ENCODE measurements at regions not wholly inside any gene's neighbourhood (a gene's known extent, or its start where the extent isn't known, plus 50 kb on each side); places are given as distances from the start of the nearest gene placed in this dataset.

GRCh38 chr1:201702936-201703335 is 126.0 kb upstream of the IPO9 start:
- DNase-seq: peak; percentile 82
- H3K27ac ChIP-seq (ENCODE audit: low read depth in 2 of 2, low read length in 1 of 2): peak overlapping the region; percentile 77 to 98
- ChIA-PET POLR2A (interaction anchor here (0.5 to 1.2 kb wide), 2 partner anchors 53 to 141 kb away, joined by 4 to 6 read pairs; no protein-coding TSS in a partner anchor), CTCF (interaction anchor here (0.5 to 35.0 kb wide), 23 partner anchors 9 to 190 kb away, joined by 3 to 827 read pairs (median 10); partner anchors contain the start of genes IPO9 and NAV1)
- no peak overlapping the region for H3K4me3 ChIP-seq (ENCODE audit: low read depth in 2 of 2, low read length in 1 of 2)
- H3K27me3 ChIP-seq (ENCODE audit: insufficient read depth): no peaks in the 10 kb centered on the region
- H3K4me2 ChIP-seq: peak overlapping the region; percentile 57; the same call in 1 of the 2 replicates
- peaks cover 3 to 36% of the 10 kb centered on the region in 2 experiments for H3K36me3 ChIP-seq (replicated peaks in 1 of 2; ENCODE audit: control insufficient read depth in 1 of 2, insufficient read depth in 2 of 2, low read length in 1 of 2)
- TF ChIP-seq GABPA (IDR thresholded peaks at IDR 0.05; ENCODE audit: low read depth) (no peak), JUND (IDR thresholded peaks at IDR 0.05) (no peak), NRF1 (IDR thresholded peaks at IDR 0.05; ENCODE audit: low read depth, low read length) (no peak), EZH2phosphoT487 (IDR thresholded peaks at IDR 0.05; ENCODE audit: borderline replicate concordance, low read depth) (no peak), SIN3A (IDR thresholded peaks at IDR 0.05; ENCODE audit: borderline replicate concordance, low read depth, low read length) (no peak), RCOR1 (IDR thresholded peaks at IDR 0.05; ENCODE audit: low read length) (peak; percentile 47; the same call in 1 of the 2 replicates), YY1 (IDR thresholded peaks at IDR 0.05; ENCODE audit: low read depth) (no peak), SMC3 (IDR thresholded peaks at IDR 0.05; ENCODE audit: low read depth, low read length) (no peak), ELF1 (IDR thresholded peaks at IDR 0.05) (no peak), PBX3 (IDR thresholded peaks at IDR 0.05) (no peak), POLR2AphosphoS5 (IDR thresholded peaks at IDR 0.05; ENCODE audit: low read depth, low read length) (no peak), NFIC (IDR thresholded peaks at IDR 0.05; ENCODE audit: borderline replicate concordance) (no peak), EP300 (IDR thresholded peaks at IDR 0.05; ENCODE audit: borderline replicate concordance in 1 of 2, low read depth in 1 of 2, low read length in 1 of 2) (peak in 1 of 2 experiments; percentile 40; a peak in 1 of 4 replicates), FOSL2 (IDR thresholded peaks at IDR 0.05; ENCODE audit: borderline replicate concordance, low read depth) (no peak), RFX5 (IDR thresholded peaks at IDR 0.05; ENCODE audit: low read length) (peak; percentile 98), USF1 (IDR thresholded peaks at IDR 0.05; ENCODE audit: borderline replicate concordance, low read depth) (no peak), USF2 (IDR thresholded peaks at IDR 0.05; ENCODE audit: borderline replicate concordance, low read depth, low read length) (no peak), RXRA (IDR thresholded peaks at IDR 0.05; ENCODE audit: borderline replicate concordance, low read depth) (no peak), CTCF (IDR thresholded peaks at IDR 0.05) (no peak), IRF3 (IDR thresholded peaks at IDR 0.05; ENCODE audit: low read depth, low read length) (no peak), MXI1 (IDR thresholded peaks at IDR 0.05; ENCODE audit: low read depth, low read length) (peak; percentile 73; the same call in 1 of the 2 replicates), CHD2 (IDR thresholded peaks at IDR 0.05; ENCODE audit: low read length, partially characterized antibody) (no peak), GATA2 (CRISPR knock-in tag; IDR thresholded peaks at IDR 0.05) (peak; percentile 7; the same call in 1 of the 2 replicates), TCF12 (IDR thresholded peaks at IDR 0.05) (no peak), RAD21 (IDR thresholded peaks at IDR 0.05; ENCODE audit: low read length) (peak; percentile 28), MAX (IDR thresholded peaks at IDR 0.05; ENCODE audit: low read depth) (no peak)
- no peak overlapping the region for H2AFZ ChIP-seq (ENCODE audit: low read depth)
- H4K20me1 ChIP-seq (ENCODE audit: insufficient read depth): peaks cover 22% of the 10 kb centered on the region
- peak overlapping the region; percentile 32; the same call in 1 of the 2 replicates for H3K9ac ChIP-seq
- no peaks in the 10 kb centered on the region for H3K9me2 ChIP-seq
- peaks cover 28 to 44% of the 10 kb centered on the region in 2 experiments for H3K4me1 ChIP-seq (ENCODE audit: control insufficient read depth in 1 of 2, insufficient read depth in 2 of 2, low read depth in 1 of 2, low read length in 1 of 2)
- no peaks in the 10 kb centered on the region for H3K9me3 ChIP-seq
- H3F3A ChIP-seq (replicated peaks; ENCODE audit: insufficient read depth): peaks cover 38% of the 10 kb centered on the region
- 49% methylated on average over 2 of the region's 2 CpGs for WGBS (ENCODE audit: low lambda C conversion rate)
- peaks cover 98% of the 10 kb centered on the region for H3K79me2 ChIP-seq (ENCODE audit: insufficient read depth)
